ENCODE measurements at regions not wholly inside any gene's neighbourhood (a gene's known extent, or its start where the extent isn't known, plus 50 kb on each side); places are given as distances from the start of the nearest gene placed in this dataset.

DNA sequence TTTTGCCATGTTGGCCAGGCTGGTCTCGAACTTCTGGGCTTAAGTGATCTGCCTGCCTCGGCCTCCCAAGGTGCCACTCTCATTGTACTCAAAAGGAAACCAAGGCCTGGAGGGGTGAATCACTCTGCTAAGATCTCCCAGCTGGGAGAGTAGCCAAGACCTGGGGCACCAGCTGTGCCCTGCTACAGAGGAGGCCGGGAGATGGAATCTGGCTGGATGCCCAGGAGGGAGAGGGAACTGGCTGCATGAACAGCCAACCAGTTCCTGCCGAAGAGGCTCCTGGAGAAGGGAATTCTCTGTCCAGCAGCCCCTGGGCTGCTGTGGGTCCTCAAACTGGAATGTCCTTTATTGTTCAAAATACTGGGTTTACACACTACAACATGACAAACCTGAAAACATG lies 238.7 kb upstream of the CIBAR2 start:
- no peak overlapping the region for H3K27ac ChIP-seq (ENCODE audit: low read depth, low read length)
- H3K36me3 ChIP-seq (ENCODE audit: control insufficient read depth in 1 of 2, insufficient read depth in 2 of 2, low read length in 2 of 2): no peaks in the 10 kb centered on the region
- no peak overlapping the region for H3K4me3 ChIP-seq (ENCODE audit: low read depth in 1 of 2, low read length in 2 of 2)
- no peaks in the 10 kb centered on the region for H3K27me3 ChIP-seq (ENCODE audit: control insufficient read depth in 1 of 2, insufficient read depth in 2 of 2, low read length in 2 of 2)
- H3K9me3 ChIP-seq (ENCODE audit: control insufficient read depth in 1 of 2, low read length in 2 of 2): peaks cover 0 to 3% of the 10 kb centered on the region in 2 donors
- H3K4me1 ChIP-seq (ENCODE audit: control insufficient read depth in 1 of 2, insufficient read depth in 2 of 2, low read length in 2 of 2): peaks cover 18 to 38% of the 10 kb centered on the region in 2 donors
- no peak overlapping the region for H3K9ac ChIP-seq (ENCODE audit: low read depth in 1 of 2, low read length in 2 of 2)

DNA sequence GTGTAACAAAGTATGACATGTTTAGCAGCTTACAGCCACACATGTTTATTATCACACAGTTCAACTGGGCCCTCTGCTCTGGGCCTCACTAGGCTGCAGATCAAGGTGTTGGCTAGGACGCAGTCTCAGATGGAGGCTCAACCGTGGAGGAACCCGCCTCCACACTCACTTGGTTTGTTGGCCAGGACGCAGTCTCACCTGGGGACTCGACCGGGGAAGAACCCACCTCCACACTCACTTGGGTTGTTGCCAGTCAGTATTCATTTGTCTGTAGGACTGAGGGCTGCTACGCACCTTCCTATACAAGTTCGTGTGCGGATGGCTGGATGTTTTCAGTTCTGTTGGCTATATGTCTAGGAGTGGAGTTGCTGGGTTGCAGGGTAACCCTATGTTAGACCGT lies 240.7 kb upstream of the CIBAR2 start:
- Histone ChIP-seq H3K4me3 (ENCODE audit: low read depth in 1 of 2, low read length in 2 of 2) (no peak overlapping the region), H3K36me3 (ENCODE audit: control insufficient read depth in 1 of 2, insufficient read depth in 2 of 2, low read length in 2 of 2) (no peaks in the 10 kb centered on the region), H3K4me1 (ENCODE audit: control insufficient read depth in 1 of 2, insufficient read depth in 2 of 2, low read length in 2 of 2) (peaks cover 18 to 38% of the 10 kb centered on the region in 2 donors), H3K9ac (ENCODE audit: low read depth in 1 of 2, low read length in 2 of 2) (no peak overlapping the region), H3K27ac (ENCODE audit: low read depth, low read length) (no peak overlapping the region), H3K27me3 (ENCODE audit: control insufficient read depth in 1 of 2, insufficient read depth in 2 of 2, low read length in 2 of 2) (no peaks in the 10 kb centered on the region), H3K9me3 (ENCODE audit: control insufficient read depth in 1 of 2, low read length in 2 of 2) (peaks cover 0 to 3% of the 10 kb centered on the region in 2 donors)

DNA sequence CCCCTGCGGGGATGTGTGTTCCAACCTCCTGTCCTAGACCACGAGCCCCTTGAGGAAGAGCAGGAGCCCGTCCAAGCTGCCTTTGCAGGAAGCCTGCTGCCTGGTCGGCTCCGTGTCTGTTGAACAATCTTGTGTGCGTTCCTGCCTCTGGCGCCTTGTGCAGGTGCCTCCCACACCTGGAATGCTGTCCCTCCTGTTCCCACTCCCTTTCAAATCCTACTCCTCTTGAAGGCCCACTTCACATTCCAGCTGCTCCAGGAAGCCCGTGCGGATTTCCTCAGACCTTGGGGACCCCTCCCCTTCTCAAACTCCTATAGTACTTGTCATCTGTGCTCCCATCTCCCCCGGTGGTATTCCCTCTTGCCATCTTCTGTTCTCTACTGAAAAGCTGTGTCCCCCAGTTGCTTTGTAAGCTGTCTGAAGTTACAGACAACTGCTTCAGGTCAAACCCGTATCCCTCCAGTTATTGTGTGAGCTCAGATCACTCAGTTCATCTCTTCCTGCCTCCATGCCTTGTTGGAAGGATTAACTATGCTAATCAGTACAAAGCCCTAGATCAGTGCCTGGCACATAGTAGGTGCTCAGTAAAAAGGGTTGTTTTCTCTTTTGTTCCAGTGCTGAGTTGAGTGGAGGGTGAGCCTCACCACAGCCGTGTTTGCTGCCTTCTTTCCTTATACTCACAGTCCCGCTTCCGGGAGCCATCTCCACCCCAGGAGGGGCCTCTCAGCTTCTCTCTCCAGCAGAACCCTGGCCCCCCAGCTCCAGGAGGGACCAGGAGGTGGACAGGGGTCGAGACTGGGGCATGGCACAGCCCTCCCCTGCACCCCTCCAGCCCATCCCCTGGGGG lies 241.8 kb upstream of the CIBAR2 start:
- Histone ChIP-seq H3K27me3 (ENCODE audit: control insufficient read depth in 1 of 2, insufficient read depth in 2 of 2, low read length in 2 of 2) (no peaks in the 10 kb centered on the region), H3K36me3 (ENCODE audit: control insufficient read depth in 1 of 2, insufficient read depth in 2 of 2, low read length in 2 of 2) (no peaks in the 10 kb centered on the region), H3K9me3 (ENCODE audit: control insufficient read depth in 1 of 2, low read length in 2 of 2) (peaks cover 0 to 3% of the 10 kb centered on the region in 2 donors), H3K9ac (ENCODE audit: low read depth in 1 of 2, low read length in 2 of 2) (no peak overlapping the region), H3K4me3 (ENCODE audit: low read depth in 1 of 2, low read length in 2 of 2) (no peak overlapping the region), H3K27ac (ENCODE audit: low read depth, low read length) (no peak overlapping the region), H3K4me1 (ENCODE audit: control insufficient read depth in 1 of 2, insufficient read depth in 2 of 2, low read length in 2 of 2) (peaks cover 21 to 36% of the 10 kb centered on the region in 2 donors)

DNA sequence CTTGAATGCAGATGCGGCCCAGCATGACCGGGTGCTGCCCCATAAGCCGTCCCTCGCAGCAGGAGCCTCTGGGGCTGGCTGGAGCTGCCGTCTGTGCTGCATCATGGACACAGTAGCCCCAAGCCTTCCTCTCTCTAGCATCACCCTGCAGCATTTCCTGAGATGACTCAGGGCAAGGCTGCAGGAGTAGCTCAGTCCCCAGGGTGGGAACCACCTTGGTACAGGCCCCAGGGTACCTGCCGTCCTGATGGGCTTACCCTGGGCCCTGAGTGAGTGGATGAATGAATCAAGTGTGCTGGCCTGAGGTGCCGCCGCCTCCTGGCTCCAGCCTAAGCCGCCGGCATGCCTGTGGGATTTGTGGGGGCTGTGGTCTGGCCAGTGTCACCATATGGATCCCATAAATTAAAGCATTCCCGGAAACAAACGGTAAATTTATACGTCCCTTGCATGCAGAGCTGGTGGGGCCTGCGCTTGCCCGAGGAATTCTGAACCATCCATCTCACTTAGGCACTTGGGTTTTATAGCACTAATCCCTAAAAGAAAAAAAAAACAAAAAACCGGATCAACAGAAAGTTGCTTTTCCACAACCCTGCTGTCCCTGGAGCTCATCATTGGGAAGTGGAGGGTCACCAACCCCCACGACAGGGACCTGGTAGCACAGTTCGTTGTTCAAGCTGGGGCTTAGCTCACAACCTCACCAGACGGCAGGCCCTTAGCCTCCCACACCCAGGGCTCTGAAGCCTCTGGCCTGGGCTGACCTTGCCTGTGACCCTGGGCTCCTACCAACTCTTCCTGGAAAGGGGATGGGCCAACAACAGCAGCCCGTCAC lies 242.6 kb upstream of the CIBAR2 start:
- Histone ChIP-seq H3K4me1 (ENCODE audit: control insufficient read depth in 1 of 2, insufficient read depth in 2 of 2, low read length in 2 of 2) (peaks cover 22 to 35% of the 10 kb centered on the region in 2 donors), H3K4me3 (ENCODE audit: low read depth in 1 of 2, low read length in 2 of 2) (no peak overlapping the region), H3K9ac (ENCODE audit: low read depth in 1 of 2, low read length in 2 of 2) (no peak overlapping the region), H3K27ac (ENCODE audit: low read depth, low read length) (no peak overlapping the region), H3K9me3 (ENCODE audit: control insufficient read depth in 1 of 2, low read length in 2 of 2) (peaks cover 0 to 3% of the 10 kb centered on the region in 2 donors), H3K36me3 (ENCODE audit: control insufficient read depth in 1 of 2, insufficient read depth in 2 of 2, low read length in 2 of 2) (no peaks in the 10 kb centered on the region), H3K27me3 (ENCODE audit: control insufficient read depth in 1 of 2, insufficient read depth in 2 of 2, low read length in 2 of 2) (no peaks in the 10 kb centered on the region)

DNA sequence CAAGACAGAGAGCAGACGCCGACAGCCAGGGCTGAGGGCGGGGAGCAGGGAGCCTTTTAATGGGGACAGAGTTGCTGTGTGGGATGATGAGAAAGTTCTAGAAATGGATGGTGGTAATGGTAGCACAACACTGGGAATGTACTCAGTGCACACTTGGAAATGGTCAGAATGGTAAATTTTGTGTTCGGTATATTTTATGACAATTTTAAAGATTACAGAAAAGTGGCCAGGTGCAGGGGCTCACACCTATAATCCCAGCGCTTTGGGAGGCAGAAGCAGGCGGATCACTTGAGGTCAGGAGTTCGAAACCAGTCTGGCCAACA lies 243.2 kb upstream of the CIBAR2 start:
- Histone ChIP-seq H3K4me3 (ENCODE audit: low read depth in 1 of 2, low read length in 2 of 2) (no peak overlapping the region), H3K4me1 (ENCODE audit: control insufficient read depth in 1 of 2, insufficient read depth in 2 of 2, low read length in 2 of 2) (peaks cover 25 to 34% of the 10 kb centered on the region in 2 donors), H3K36me3 (ENCODE audit: control insufficient read depth in 1 of 2, insufficient read depth in 2 of 2, low read length in 2 of 2) (no peaks in the 10 kb centered on the region), H3K9ac (ENCODE audit: low read depth in 1 of 2, low read length in 2 of 2) (no peak overlapping the region), H3K27me3 (ENCODE audit: control insufficient read depth in 1 of 2, insufficient read depth in 2 of 2, low read length in 2 of 2) (no peaks in the 10 kb centered on the region), H3K27ac (ENCODE audit: low read depth, low read length) (no peak overlapping the region), H3K9me3 (ENCODE audit: control insufficient read depth in 1 of 2, low read length in 2 of 2) (peaks cover 0 to 3% of the 10 kb centered on the region in 2 donors)

DNA sequence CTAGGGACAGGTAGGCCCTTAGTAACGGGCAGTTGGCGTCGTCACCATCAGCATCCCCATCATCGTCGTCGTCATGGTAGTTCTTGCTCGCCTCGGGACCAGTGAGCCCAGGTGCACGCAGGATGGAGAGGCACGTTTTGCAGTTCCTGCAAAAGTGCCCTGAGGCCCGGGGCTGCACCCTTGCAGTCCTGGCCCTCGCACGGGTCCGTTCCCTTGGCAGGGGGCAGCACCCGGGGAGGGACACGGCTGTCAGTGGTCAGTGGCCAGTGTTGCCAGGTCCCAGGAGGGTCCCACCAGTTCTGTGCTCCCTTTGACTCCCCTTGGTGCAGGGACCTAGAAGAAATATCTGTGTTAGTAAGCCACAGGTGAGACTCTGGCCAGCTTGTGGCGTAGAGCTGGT lies 243.9 kb upstream of the CIBAR2 start:
- Histone ChIP-seq H3K27me3 (ENCODE audit: control insufficient read depth in 1 of 2, insufficient read depth in 2 of 2, low read length in 2 of 2) (peaks cover 0 to 2% of the 10 kb centered on the region in 2 donors), H3K4me3 (ENCODE audit: low read depth in 1 of 2, low read length in 2 of 2) (no peak overlapping the region), H3K9ac (ENCODE audit: low read depth in 1 of 2, low read length in 2 of 2) (no peak overlapping the region), H3K36me3 (ENCODE audit: control insufficient read depth in 1 of 2, insufficient read depth in 2 of 2, low read length in 2 of 2) (no peaks in the 10 kb centered on the region), H3K27ac (ENCODE audit: low read depth, low read length) (no peak overlapping the region), H3K9me3 (ENCODE audit: control insufficient read depth in 1 of 2, low read length in 2 of 2) (peaks cover 0 to 3% of the 10 kb centered on the region in 2 donors), H3K4me1 (ENCODE audit: control insufficient read depth in 1 of 2, insufficient read depth in 2 of 2, low read length in 2 of 2) (peaks cover 32 to 33% of the 10 kb centered on the region in 2 donors)

DNA sequence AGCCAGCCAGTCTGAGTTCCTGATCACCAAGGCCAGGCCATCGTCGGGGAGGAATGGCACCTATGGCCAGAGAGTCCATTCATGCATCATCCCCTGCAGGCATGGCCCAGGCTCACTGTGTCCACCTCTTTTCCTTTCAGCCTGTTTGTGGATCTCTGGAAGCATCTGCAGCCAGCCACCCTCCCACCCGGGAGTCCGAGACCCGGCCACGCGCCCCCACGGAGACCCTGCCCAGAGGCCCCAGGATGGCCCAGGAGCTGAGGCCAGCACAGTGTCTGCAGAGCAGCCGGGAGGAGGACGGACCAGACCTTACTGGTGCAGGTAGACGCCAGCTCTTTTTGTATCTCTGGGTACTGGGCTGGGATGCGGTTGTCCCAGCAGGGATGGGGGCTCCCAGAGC lies 245.1 kb upstream of the CIBAR2 start:
- Histone ChIP-seq H3K4me1 (ENCODE audit: control insufficient read depth in 1 of 2, insufficient read depth in 2 of 2, low read length in 2 of 2) (peaks cover 39 to 44% of the 10 kb centered on the region in 2 donors), H3K9ac (ENCODE audit: low read depth in 1 of 2, low read length in 2 of 2) (no peak overlapping the region), H3K4me3 (ENCODE audit: low read depth in 1 of 2, low read length in 2 of 2) (no peak overlapping the region), H3K36me3 (ENCODE audit: control insufficient read depth in 1 of 2, insufficient read depth in 2 of 2, low read length in 2 of 2) (no peaks in the 10 kb centered on the region), H3K27ac (ENCODE audit: low read depth, low read length) (no peak overlapping the region), H3K27me3 (ENCODE audit: control insufficient read depth in 1 of 2, insufficient read depth in 2 of 2, low read length in 2 of 2) (peaks cover 0 to 2% of the 10 kb centered on the region in 2 donors), H3K9me3 (ENCODE audit: control insufficient read depth in 1 of 2, low read length in 2 of 2) (peaks cover 0 to 3% of the 10 kb centered on the region in 2 donors)

DNA sequence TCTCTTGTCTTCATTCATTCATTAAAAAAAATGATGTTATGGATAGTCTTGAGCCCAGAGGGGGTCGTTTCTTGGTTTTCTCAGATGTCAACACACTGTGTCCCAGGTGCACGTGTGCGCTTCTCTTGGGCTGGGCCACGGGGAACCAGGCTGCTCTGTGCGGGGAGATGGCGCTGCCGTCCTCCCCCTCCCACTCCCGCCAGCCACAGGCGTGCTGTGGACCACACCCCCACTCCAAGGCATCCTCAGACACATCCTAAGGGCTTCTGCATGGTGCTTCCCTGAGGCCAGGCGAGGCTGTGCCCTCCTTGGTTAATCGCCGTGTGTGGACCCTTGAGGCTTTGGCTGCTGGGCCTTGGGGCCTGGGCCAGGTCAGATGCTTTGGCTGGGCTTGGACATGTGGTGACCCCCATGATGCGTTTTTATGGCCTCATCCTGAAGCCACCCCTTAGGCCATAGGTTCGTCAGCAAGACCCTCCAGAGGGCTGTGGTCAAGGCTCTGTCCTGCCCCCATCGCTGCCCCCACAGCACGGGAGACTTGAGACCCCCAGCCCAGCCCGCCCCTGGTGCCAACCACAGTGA lies 245.7 kb upstream of the CIBAR2 start:
- H3K4me3 ChIP-seq (ENCODE audit: low read depth in 1 of 2, low read length in 2 of 2): no peak overlapping the region
- peaks cover 0 to under 1% of the 10 kb centered on the region in 2 donors for H3K9me3 ChIP-seq (ENCODE audit: control insufficient read depth in 1 of 2, low read length in 2 of 2)
- H3K9ac ChIP-seq (ENCODE audit: low read depth in 1 of 2, low read length in 2 of 2): no peak overlapping the region
- no peaks in the 10 kb centered on the region for H3K36me3 ChIP-seq (ENCODE audit: control insufficient read depth in 1 of 2, insufficient read depth in 2 of 2, low read length in 2 of 2)
- H3K4me1 ChIP-seq (ENCODE audit: control insufficient read depth in 1 of 2, insufficient read depth in 2 of 2, low read length in 2 of 2): peaks cover 43 to 48% of the 10 kb centered on the region in 2 donors
- no peak overlapping the region for H3K27ac ChIP-seq (ENCODE audit: low read depth, low read length)
- peaks cover 0 to 2% of the 10 kb centered on the region in 2 donors for H3K27me3 ChIP-seq (ENCODE audit: control insufficient read depth in 1 of 2, insufficient read depth in 2 of 2, low read length in 2 of 2)

DNA sequence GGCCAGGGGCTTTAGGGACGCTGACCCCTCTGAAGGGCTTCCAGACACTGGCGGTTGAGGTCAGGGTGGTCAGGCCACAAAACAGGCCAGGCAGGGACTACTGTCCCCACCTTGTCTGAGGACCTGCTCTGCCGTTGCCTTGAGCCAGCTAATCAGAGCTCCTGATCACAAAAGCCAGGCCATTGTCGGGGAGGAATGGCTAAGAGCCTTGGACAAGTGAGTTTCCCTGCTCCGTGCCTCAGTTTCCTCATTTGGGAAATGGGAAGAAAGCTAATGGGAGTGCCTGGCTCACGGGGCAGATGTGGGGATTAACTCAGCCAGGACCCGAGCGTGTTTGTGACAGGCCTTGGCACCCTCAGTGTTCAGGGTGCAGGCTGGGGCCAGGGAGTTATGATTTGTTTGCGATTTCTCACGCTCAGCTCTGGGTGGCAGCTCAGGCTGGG lies 246.5 kb upstream of the CIBAR2 start:
- no peak overlapping the region for H3K27ac ChIP-seq (ENCODE audit: low read depth, low read length)

More for the DNA sequence above, 246.5 kb upstream of the CIBAR2 start:
- Histone ChIP-seq H3K9ac (ENCODE audit: low read depth in 1 of 2, low read length in 2 of 2) (no peak overlapping the region), H3K4me3 (ENCODE audit: low read depth in 1 of 2, low read length in 2 of 2) (no peak overlapping the region), H3K27me3 (ENCODE audit: control insufficient read depth in 1 of 2, insufficient read depth in 2 of 2, low read length in 2 of 2) (peaks cover 0 to 2% of the 10 kb centered on the region in 2 donors), H3K36me3 (ENCODE audit: control insufficient read depth in 1 of 2, insufficient read depth in 2 of 2, low read length in 2 of 2) (no peaks in the 10 kb centered on the region), H3K4me1 (ENCODE audit: control insufficient read depth in 1 of 2, insufficient read depth in 2 of 2, low read length in 2 of 2) (peaks cover 40 to 51% of the 10 kb centered on the region in 2 donors), H3K9me3 (ENCODE audit: control insufficient read depth in 1 of 2, low read length in 2 of 2) (no peaks in the 10 kb centered on the region)

Data from duodenal mucosa (tissue), 2 donors.